Parathyroid adenoma (tissue), 2 donors: ENCODE measurements at regions not wholly inside any gene's neighbourhood (a gene's known extent, or its start where the extent isn't known, plus 50 kb on each side); places are given as distances from the start of the nearest gene placed in this dataset.

Experiments
- H2AFZ ChIP-seq: fragments of 300-600 bp; sonication (generic); one replicate; pipeline ENCODE4 v1.7.0; 2017; ENCODE audit warnings: antibody characterized with exemption, mild to moderate bottlenecking
- H3K27ac ChIP-seq: fragments of 300-600 bp; sonication (generic); one replicate; pipeline ENCODE4 v1.7.0; 2017
- H3K27me3 ChIP-seq: fragments of 300-600 bp; sonication (generic); one replicate; pipeline ENCODE4 v1.7.0; 2017; ENCODE audit warnings: low read length; ENCODE audit not compliant: control insufficient read depth, insufficient read depth
- H3K36me3 ChIP-seq: fragments of 300-600 bp; sonication (generic); one replicate; pipeline ENCODE4 v1.7.0; 2017; ENCODE audit warnings: low read length; ENCODE audit not compliant: control insufficient read depth, insufficient read depth
- H3K4me1 ChIP-seq: fragments of 300-600 bp; sonication (generic); one replicate; pipeline ENCODE4 v1.7.0; 2017; ENCODE audit warnings: control low read depth
- H3K4me2 ChIP-seq: fragments of 300-600 bp; sonication (generic); one replicate; pipeline ENCODE4 v1.7.0; 2017; ENCODE audit warnings: low read length
- H3K4me3 ChIP-seq: fragments of 300-600 bp; sonication (generic); one replicate; pipeline ENCODE4 v1.7.0; 2017; ENCODE audit warnings: low read depth, low read length
- H3K79me2 ChIP-seq: fragments of 300-600 bp; sonication (generic); one replicate; pipeline ENCODE4 v1.7.0; 2017; ENCODE audit warnings: control low read depth
- H3K9ac ChIP-seq: fragments of 300-600 bp; sonication (generic); one replicate; pipeline ENCODE4 v1.7.0; 2017; ENCODE audit warnings: mild to moderate bottlenecking
- H3K9me3 ChIP-seq: fragments of 300-600 bp; sonication (generic); one replicate; pipeline ENCODE4 v1.7.0; 2017; ENCODE audit warnings: low read length; ENCODE audit not compliant: control insufficient read depth
- TF ChIP-seq, protein P1 (sequence below): fragments of 300-600 bp; sonication (generic); IDR thresholded peaks from one replicate; pipeline ENCODE4 v1.7.0; 2017; ENCODE audit warnings: antibody characterized with exemption, mild to moderate bottlenecking
- donor health status: primary hyperparathyroidism.

DNA sequence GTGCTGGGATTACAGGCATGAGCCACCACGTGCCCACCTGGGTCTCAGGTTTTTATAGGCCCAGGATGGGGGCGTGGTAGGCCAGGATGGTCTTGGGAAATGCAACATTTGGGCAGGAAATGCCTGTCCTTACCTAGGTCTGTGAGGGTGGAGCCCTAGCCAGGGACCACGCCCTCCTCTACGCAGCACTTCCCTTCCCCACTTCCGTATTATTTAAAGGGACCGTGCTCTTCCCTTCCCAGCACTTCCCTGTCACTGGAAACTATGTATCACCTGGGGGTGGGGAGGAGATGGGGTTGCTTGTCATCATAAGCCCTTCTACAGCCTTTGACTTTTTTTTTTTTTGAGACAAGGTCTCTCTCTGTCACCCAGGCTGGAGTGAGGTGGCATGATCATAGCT is 238.9 kb upstream of the NLRP1 start:
- no peak overlapping the region for H3K9ac ChIP-seq
- TF ChIP-seq, protein P1, sequence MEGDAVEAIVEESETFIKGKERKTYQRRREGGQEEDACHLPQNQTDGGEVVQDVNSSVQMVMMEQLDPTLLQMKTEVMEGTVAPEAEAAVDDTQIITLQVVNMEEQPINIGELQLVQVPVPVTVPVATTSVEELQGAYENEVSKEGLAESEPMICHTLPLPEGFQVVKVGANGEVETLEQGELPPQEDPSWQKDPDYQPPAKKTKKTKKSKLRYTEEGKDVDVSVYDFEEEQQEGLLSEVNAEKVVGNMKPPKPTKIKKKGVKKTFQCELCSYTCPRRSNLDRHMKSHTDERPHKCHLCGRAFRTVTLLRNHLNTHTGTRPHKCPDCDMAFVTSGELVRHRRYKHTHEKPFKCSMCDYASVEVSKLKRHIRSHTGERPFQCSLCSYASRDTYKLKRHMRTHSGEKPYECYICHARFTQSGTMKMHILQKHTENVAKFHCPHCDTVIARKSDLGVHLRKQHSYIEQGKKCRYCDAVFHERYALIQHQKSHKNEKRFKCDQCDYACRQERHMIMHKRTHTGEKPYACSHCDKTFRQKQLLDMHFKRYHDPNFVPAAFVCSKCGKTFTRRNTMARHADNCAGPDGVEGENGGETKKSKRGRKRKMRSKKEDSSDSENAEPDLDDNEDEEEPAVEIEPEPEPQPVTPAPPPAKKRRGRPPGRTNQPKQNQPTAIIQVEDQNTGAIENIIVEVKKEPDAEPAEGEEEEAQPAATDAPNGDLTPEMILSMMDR, result no peak
- H3K9me3 ChIP-seq, result no peaks in the 10 kb centered on the region
- H3K36me3 ChIP-seq, result no peaks in the 10 kb centered on the region
- no peaks in the 10 kb centered on the region for H3K4me1 ChIP-seq
- H3K4me3 ChIP-seq, result no peak overlapping the region
- H3K79me2 ChIP-seq, result no peaks in the 10 kb centered on the region
- H3K27ac ChIP-seq, result no peak overlapping the region
- no peak overlapping the region for H2AFZ ChIP-seq
- H3K4me2 ChIP-seq, result no peak overlapping the region
- H3K27me3 ChIP-seq, result no peaks in the 10 kb centered on the region

DNA sequence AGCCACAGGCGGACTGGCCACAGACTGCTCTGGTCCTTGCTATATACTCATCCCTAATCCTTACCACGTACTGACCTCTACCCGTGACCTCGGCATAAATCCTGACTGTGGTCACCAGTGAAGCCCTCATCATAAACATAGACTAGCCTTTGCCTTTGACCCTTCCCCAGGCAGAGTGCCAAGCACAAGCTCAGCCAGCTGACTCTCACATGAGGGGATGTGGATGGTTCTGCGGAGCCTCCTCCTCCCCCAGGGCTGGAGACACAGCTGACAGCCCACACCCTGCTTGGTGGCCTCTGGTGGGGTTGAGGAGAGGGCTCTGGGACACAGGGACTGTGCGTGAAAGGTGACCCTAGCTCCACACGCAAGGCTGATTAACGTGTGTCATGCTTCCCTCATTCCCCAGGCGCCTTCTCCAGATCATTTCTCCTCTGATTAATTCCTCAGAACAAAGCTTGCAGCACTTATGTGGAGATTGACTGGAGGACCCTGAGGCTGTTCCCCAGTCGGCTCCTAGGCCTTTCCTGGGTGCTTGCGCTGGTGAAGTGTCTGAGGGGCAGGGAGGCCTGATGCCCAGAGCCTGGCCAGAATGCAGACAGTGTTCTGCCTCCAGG is 241.5 kb upstream of the NLRP1 start:
- Histone ChIP-seq H3K79me2 (no peaks in the 10 kb centered on the region), H3K4me1 (no peaks in the 10 kb centered on the region), H3K9me3 (no peaks in the 10 kb centered on the region), H3K4me2 (no peak overlapping the region), H3K27me3 (no peaks in the 10 kb centered on the region), H2AFZ (no peak overlapping the region), H3K4me3 (no peak overlapping the region), H3K9ac (no peak overlapping the region), H3K36me3 (no peaks in the 10 kb centered on the region), H3K27ac (no peak overlapping the region)
- TF ChIP-seq, protein P1, result no peak

DNA sequence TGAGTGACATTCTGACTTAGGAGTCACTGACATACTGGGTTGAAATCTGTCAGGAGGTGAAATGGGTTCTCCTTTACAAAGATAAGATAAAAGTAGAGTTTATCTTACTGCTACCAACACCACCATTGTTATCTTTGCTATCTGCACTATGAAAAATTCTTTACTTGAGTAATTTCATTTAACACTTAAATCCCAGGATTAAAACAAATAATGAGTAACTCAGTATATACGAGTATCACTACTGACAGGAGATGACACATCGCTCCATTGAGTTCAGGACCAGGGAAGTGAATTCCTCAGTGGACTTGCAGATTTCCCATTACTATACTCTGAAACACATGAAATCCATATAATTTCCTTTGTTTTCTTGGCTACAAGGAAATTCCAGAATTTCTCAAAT is 242.1 kb upstream of the NLRP1 start:
- TF ChIP-seq, protein P1, result no peak
- Histone ChIP-seq H3K9ac (no peak overlapping the region), H2AFZ (no peak overlapping the region), H3K4me3 (no peak overlapping the region), H3K9me3 (no peaks in the 10 kb centered on the region), H3K4me1 (no peaks in the 10 kb centered on the region), H3K27me3 (no peaks in the 10 kb centered on the region), H3K27ac (no peak overlapping the region), H3K79me2 (no peaks in the 10 kb centered on the region), H3K36me3 (no peaks in the 10 kb centered on the region), H3K4me2 (no peak overlapping the region)

DNA sequence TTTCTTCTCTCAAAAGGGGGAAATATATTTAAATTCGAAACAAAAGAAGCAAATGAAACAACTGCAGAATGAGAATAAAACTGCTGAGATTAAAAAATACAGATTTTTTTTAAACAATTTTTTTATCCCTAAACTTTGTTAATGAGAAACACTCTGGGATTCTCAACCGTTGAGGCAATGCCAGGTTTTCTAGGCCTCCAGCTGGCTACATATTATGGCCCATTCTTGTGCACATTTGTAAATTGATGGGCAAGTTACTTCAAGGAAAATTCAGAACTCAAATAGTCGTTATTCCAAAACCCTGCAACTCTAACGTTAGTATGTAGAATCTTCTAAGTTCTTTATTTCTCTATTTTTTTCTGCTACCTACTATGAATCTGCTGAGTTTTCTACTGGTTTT is 239.3 kb upstream of the WSCD1 start:
- H2AFZ ChIP-seq, result no peak overlapping the region
- no peaks in the 10 kb centered on the region for H3K36me3 ChIP-seq
- TF ChIP-seq, protein P1, result no peak

DNA sequence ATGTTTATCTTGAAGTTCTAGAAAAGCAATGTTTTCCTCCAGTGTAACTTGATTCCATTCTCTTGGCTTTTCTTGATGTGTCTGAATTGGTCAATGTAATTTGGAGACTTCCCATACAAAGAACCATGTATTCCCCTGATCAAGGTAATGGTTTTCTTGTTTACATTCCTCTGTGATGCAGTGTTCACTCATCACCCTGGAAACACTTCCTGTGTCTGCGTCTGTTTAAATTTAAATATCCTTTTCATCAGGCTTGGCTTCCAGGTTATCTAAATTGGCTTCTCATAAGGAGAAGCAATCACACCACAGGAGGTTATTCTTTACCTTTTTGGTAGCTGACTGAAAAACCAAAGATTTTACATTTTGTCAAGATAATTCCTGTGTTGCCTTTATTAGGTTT is 237.3 kb upstream of the WSCD1 start:
- H3K9ac ChIP-seq, result no peak overlapping the region
- no peaks in the 10 kb centered on the region for H3K79me2 ChIP-seq
- no peaks in the 10 kb centered on the region for H3K9me3 ChIP-seq
- H3K36me3 ChIP-seq, result no peaks in the 10 kb centered on the region
- H2AFZ ChIP-seq, result no peak overlapping the region
- H3K4me3 ChIP-seq, result no peak overlapping the region
- H3K4me2 ChIP-seq, result no peak overlapping the region
- TF ChIP-seq, protein P1, result no peak
- H3K4me1 ChIP-seq, result no peaks in the 10 kb centered on the region
- H3K27ac ChIP-seq, result no peak overlapping the region
- H3K27me3 ChIP-seq, result no peaks in the 10 kb centered on the region

More for the DNA sequence above, 239.3 kb upstream of the WSCD1 start:
- no peak overlapping the region for H3K4me2 ChIP-seq
- H3K27ac ChIP-seq, result no peak overlapping the region
- no peaks in the 10 kb centered on the region for H3K27me3 ChIP-seq
- H3K4me1 ChIP-seq, result no peaks in the 10 kb centered on the region
- H3K79me2 ChIP-seq, result no peaks in the 10 kb centered on the region
- no peak overlapping the region for H3K4me3 ChIP-seq
- no peaks in the 10 kb centered on the region for H3K9me3 ChIP-seq
- no peak overlapping the region for H3K9ac ChIP-seq
